Fibroblast of mammary gland (primary cell): ENCODE measurements at regions not wholly inside any gene's neighbourhood (a gene's known extent, or its start where the extent isn't known, plus 50 kb on each side); places are given as distances from the start of the nearest gene placed in this dataset.

ENCODE experiments used
- DNase-seq: peaks from one replicate; pipeline ENCODE4 v3.0.0-alpha.2; 2010; ENCODE audit warnings: low read depth
- H3K4me3 ChIP-seq: 2 replicates; pipeline ENCODE4 v1.5.1; 2011; ENCODE audit warnings: low read depth, mild to moderate bottlenecking, low read length, moderate library complexity; ENCODE audit not compliant: control insufficient read depth
- TF ChIP-seq, protein P1 (sequence below): conservative IDR thresholded peaks from 2 replicates; pipeline ENCODE4 v1.5.1; 2011; ENCODE audit warnings: low read depth, low read length, inconsistent platforms; ENCODE audit not compliant: control insufficient read depth, insufficient read depth

DNA sequence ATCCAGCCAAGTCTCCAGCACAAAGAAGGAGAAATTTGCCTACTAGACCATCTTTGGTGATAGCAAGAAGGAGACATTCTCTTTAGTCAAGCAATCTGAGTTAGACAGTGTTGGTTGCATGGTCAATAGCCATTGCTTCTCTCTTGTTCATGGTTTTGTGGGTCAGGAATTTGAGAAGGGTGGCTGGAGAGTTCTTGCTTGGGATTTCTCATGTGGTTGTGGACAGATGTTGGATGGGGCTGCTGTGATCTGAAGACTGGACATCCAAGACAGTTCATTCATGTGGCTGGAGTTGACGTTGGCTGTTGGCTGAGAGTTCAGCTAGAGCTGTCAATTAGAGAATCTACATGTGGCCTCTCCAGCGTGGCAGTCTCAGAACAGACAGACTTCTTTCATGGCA is 322.3 kb upstream of the PRDM1 start:
- no peak for DNase-seq
- H3K4me3 ChIP-seq: no peak overlapping the region
- TF ChIP-seq, protein P1, sequence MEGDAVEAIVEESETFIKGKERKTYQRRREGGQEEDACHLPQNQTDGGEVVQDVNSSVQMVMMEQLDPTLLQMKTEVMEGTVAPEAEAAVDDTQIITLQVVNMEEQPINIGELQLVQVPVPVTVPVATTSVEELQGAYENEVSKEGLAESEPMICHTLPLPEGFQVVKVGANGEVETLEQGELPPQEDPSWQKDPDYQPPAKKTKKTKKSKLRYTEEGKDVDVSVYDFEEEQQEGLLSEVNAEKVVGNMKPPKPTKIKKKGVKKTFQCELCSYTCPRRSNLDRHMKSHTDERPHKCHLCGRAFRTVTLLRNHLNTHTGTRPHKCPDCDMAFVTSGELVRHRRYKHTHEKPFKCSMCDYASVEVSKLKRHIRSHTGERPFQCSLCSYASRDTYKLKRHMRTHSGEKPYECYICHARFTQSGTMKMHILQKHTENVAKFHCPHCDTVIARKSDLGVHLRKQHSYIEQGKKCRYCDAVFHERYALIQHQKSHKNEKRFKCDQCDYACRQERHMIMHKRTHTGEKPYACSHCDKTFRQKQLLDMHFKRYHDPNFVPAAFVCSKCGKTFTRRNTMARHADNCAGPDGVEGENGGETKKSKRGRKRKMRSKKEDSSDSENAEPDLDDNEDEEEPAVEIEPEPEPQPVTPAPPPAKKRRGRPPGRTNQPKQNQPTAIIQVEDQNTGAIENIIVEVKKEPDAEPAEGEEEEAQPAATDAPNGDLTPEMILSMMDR: no peak

DNA sequence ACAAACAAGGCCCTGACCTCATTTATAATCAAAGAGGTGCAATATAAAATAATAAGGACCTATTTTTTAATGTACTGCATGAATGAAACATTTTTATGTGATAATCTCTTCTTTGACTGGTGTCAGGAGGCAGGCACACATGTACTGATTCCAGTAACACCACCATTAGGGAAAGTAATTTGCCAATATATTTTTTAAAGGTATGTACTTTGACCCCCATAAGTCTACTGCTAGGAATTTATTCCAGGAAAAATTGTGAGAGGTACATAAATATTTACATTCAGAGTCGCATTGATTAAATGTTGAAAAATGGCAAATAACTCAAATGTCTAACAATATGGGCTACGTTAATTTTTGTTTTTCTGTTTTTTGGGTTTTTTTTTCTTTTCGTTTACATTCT is 325.4 kb upstream of the PRDM1 start:
- TF ChIP-seq, protein P1: no peak
- H3K4me3 ChIP-seq: no peak overlapping the region
- DNase-seq: no peak

DNA sequence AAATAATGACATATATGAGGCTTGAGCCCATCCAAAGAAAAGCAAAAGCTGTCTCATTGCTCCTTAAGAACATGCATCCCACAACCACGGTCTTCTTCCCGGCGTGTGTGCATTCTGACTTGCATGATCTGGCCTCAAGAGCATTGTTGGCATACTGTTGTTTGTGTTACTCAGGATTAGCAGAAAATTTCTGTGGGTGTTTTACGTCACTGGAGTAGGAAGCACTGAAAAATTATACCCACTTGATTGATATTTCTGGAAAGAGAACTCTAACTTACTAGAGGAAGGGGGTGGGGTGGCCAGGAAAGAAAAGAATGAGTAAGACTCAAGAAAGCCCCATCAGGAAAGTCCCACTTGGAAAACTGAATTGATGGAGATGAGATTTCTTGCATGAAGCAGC is 326.2 kb upstream of the PRDM1 start:
- DNase-seq: peak; percentile 92
- TF ChIP-seq, protein P1: no peak
- no peak overlapping the region for H3K4me3 ChIP-seq

DNA sequence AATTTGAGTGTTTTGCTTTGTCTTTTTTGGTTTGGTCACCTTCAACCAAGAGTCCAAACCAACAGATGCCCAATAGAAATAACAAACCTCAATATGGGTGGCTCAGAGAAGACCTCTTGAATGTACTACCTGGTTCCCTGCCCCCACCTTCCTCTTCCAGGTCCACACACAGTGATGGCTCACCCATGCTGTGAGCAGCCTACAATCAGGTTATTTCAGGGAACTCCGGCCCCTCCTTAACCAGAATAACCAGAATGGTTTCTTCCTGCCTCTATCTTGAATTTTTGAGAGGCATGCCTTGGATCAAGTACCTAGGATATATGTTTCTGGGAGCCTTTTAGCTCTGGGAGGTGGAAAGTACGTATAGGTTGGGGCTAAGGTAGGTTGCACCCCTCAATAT is 327.1 kb upstream of the PRDM1 start:
- no peak for DNase-seq
- TF ChIP-seq, protein P1: no peak
- H3K4me3 ChIP-seq: no peak overlapping the region

DNA sequence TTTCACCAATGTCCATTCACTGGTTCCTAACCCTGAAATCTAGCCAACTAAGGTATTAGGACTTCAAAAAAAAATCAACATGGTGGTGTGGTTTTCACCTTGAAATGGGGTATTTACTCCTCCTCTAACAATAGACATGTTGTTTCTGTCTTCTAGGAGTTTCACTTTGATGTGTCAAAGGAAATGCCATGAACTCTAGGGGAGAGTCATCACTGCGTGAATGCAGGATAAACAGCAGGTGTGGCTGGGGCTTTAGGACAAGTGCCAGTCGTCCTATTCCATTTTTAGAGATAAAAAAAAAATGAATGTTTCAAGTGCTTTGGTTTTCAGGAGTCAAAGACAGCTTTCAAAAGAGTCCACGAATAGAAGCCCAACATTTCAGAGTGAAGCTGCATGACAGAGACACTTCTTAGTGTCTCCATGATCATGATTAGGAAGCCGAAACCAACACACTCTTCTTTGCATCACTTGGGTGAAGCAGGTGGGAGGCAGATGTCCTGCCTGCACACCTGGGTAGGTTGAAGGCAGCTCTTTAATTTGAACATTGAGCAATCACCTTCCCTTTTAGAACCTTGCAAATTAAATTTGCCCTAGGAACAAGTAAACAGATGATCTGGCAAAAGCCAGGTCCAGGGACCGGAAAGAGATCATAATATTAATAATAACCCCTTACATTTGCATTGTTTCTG is 328.5 kb upstream of the PRDM1 start:
- no peak overlapping the region for H3K4me3 ChIP-seq
- no peak for DNase-seq
- TF ChIP-seq, protein P1: no peak

DNA sequence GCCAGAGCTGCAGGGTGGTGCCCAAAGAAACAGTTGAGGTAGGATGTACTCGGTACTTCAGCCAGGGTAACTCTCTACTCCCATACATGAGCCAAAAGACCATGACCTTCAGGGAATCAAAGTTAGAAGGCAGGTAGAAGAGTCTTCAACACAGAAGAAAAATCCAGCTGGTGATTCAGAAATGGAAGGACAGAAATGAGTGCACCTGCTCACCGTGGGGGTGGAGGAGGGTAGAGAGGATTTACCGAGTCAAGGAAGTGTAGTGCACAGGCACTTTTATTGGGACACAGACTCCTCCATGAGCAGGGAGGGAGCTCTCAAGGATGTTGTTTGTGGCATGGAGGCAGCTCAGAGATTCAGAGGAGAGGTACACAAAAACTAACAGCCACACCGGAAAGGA is 330.3 kb upstream of the PRDM1 start:
- TF ChIP-seq, protein P1: no peak
- H3K4me3 ChIP-seq: no peak overlapping the region
- DNase-seq: no peak
